GM23248 (cell line): ENCODE measurements at regions not wholly inside any gene's neighbourhood (a gene's known extent, or its start where the extent isn't known, plus 50 kb on each side); places are given as distances from the start of the nearest gene placed in this dataset.

Experiments
- DNase-seq: peaks from one replicate; pipeline ENCODE4 v3.0.0-alpha.2; 2015
- H2AFZ ChIP-seq: fragments of 200-600 bp; sonication (generic); 2 replicates; pipeline ENCODE4 v1.6.1; 2016; ENCODE audit warnings: antibody characterized with exemption
- H3F3A ChIP-seq: fragments of 200-600 bp; sonication (generic); 2 replicates; pipeline ENCODE4 v1.6.1; 2016; ENCODE audit warnings: mild to moderate bottlenecking, antibody characterized with exemption, mixed run types; ENCODE audit not compliant: insufficient read depth
- H3K27ac ChIP-seq: fragments of 200-600 bp; sonication (generic); 2 replicates; pipeline ENCODE4 v1.5.1; 2016; ENCODE audit warnings: mild to moderate bottlenecking
- H3K27me3 ChIP-seq: fragments of 200-600 bp; sonication (generic); replicated peaks from 2 replicates; pipeline ENCODE4 v1.6.1; 2016; ENCODE audit warnings: mild to moderate bottlenecking; ENCODE audit not compliant: insufficient read depth
- H3K36me3 ChIP-seq: fragments of 200-600 bp; sonication (generic); 2 replicates; pipeline ENCODE4 v1.6.1; 2016; ENCODE audit warnings: low read depth, mild to moderate bottlenecking
- H3K4me1 ChIP-seq: fragments of 200-600 bp; sonication (generic); 2 replicates; pipeline ENCODE4 v1.6.1; 2016; ENCODE audit warnings: mild to moderate bottlenecking; ENCODE audit not compliant: insufficient read depth
- H3K4me2 ChIP-seq: fragments of 200-600 bp; sonication (generic); one replicate; pipeline ENCODE4 v1.6.1; 2016; ENCODE audit warnings: mild to moderate bottlenecking; ENCODE audit not compliant: unreplicated experiment
- H3K4me3 ChIP-seq: fragments of 200-600 bp; sonication (generic); 2 replicates; pipeline ENCODE4 v1.5.1; 2016; ENCODE audit warnings: mild to moderate bottlenecking
- H3K79me2 ChIP-seq: fragments of 200-600 bp; sonication (generic); 2 replicates; pipeline ENCODE4 v1.6.1; 2016; ENCODE audit warnings: mild to moderate bottlenecking; ENCODE audit not compliant: insufficient read depth
- H3K9ac ChIP-seq: fragments of 200-600 bp; sonication (generic); 2 replicates; pipeline ENCODE4 v1.6.1; 2016; ENCODE audit warnings: mild to moderate bottlenecking
- H3K9me2 ChIP-seq: fragments of 200-600 bp; sonication (generic); 2 replicates; pipeline ENCODE4 v1.6.1; 2016; ENCODE audit warnings: mixed run types, mild to moderate bottlenecking, moderate library complexity; ENCODE audit not compliant: insufficient read depth
- H3K9me3 ChIP-seq: fragments of 200-600 bp; sonication (generic); one replicate; pipeline ENCODE4 v1.6.1; 2017; ENCODE audit warnings: low read depth
- H4K20me1 ChIP-seq: fragments of 200-600 bp; sonication (generic); 2 replicates; pipeline ENCODE4 v1.6.0; 2016; ENCODE audit not compliant: insufficient read depth
- EZH2 ChIP-seq: fragments of 200-600 bp; sonication (generic); IDR thresholded peaks from 2 replicates; pipeline ENCODE4 v1.6.1; 2018; ENCODE audit warnings: antibody characterized with exemption, mild to moderate bottlenecking; ENCODE audit not compliant: insufficient read depth, poor library complexity, severe bottlenecking
- EZH2phosphoT487 ChIP-seq: fragments of 200-600 bp; sonication (generic); IDR thresholded peaks from 2 replicates; pipeline ENCODE4 v1.6.1; 2018; ENCODE audit warnings: antibody characterized with exemption, moderate library complexity, mild to moderate bottlenecking, low read depth; ENCODE audit not compliant: insufficient read depth
- WGBS, 2 experiments: methylation state at CpG; one replicate each; pipeline ENCODE4 v1.1.6; 2015 to 2017; ENCODE audit warnings: low lambda C conversion rate in 2 of 2, low coverage in 1 of 2; ENCODE audit errors: missing lambda C conversion rate in 2 of 2; 5-methylcytosine and 5-hydroxymethylcytosine counted together
- in situ Hi-C: fragments of 300-500 bp; cut with MboI; formaldehyde crosslinking; loops from 2 replicates; pipeline ENCODE4 v1.15.0; 2020

DNA sequence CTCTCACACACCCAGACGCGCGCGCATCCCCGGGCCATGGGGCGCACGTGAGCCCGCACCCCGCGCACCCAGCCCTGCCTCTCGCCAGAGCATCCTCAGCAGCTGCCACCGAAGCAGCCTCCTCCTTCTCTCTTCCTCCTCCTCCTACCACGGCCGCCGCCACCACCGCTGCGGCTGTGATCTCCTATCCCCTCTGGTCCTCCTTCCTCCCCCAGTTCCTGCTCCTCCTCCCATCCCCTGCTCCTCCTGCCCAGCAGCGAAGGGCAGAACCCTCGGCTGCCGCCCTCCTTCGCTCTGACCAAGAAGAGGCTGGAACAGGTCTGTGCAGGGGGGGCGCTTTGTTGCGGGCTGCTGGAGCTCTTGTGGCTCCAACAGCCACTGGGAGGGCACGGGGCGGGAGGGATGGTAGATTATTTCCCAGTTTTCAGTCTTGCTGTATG lies 148.7 kb upstream of the CHRDL1 start:
- no peaks in the 10 kb centered on the region for H3K27me3 ChIP-seq
- H3K27ac ChIP-seq = no peak overlapping the region
- no peaks in the 10 kb centered on the region for H3K9me2 ChIP-seq
- WGBS, 2 experiments = 0% methylated on average over 4 to 17 of the region's 25 CpGs
- no peaks in the 10 kb centered on the region for H3F3A ChIP-seq
- no peak overlapping the region for H3K4me2 ChIP-seq
- no peaks in the 10 kb centered on the region for H3K9me3 ChIP-seq
- in situ Hi-C loops = no loop called here
- no peak overlapping the region for H3K9ac ChIP-seq
- no peak for TF ChIP-seq EZH2phosphoT487
- no peak for TF ChIP-seq EZH2
- H3K36me3 ChIP-seq = no peaks in the 10 kb centered on the region
- no peaks in the 10 kb centered on the region for H3K79me2 ChIP-seq
- H2AFZ ChIP-seq = no peak overlapping the region
- H3K4me3 ChIP-seq = no peak overlapping the region
- no peak for DNase-seq
- H4K20me1 ChIP-seq = no peaks in the 10 kb centered on the region
- H3K4me1 ChIP-seq = no peaks in the 10 kb centered on the region

GRCh38 chrX:110941906-110942305 lies 146.3 kb upstream of the CHRDL1 start:
- no peak overlapping the region for H3K4me3 ChIP-seq

DNA sequence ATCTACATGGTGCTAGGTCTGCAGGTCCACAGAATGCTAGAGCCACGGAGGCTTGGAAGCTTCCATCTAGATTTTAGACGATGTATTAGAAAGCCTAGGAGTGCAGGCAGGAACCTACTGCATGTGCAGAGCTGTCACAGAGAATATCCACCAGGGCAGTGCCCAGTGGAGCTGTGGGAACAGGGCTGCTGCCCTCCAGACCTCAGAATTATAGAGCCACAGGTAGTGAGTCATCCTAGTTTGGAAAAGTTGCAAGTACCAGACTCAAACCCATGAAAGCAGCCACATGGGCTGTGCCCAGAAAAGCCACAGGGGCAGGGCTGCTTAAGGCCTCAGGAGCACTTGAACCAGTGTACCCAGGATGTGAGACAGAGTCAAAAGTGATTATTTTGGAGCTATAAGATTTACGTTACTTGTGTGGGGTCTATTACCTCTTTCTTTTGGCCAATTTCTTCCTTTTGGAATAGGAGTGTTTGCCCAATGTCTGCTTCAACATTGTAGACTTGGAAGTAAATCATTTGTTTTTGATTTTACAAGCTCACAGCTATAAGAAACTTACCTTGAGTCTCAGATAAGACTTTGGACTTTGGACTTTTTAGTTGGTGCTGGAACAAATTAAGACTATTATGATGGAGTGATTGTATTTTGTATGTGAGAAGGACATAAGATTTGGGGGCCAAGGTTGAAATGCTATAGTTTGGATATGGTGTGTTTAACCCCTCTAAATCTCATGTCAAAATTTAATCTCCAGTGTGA lies 143.5 kb upstream of the CHRDL1 start:
- Histone ChIP-seq H3K27me3 (no peaks in the 10 kb centered on the region), H3K4me3 (no peak overlapping the region), H3K27ac (no peak overlapping the region), H3K4me2 (no peak overlapping the region), H3K9me2 (no peaks in the 10 kb centered on the region), H3K36me3 (no peaks in the 10 kb centered on the region), H3K9me3 (no peaks in the 10 kb centered on the region), H3K9ac (no peak overlapping the region), H2AFZ (no peak overlapping the region), H3K4me1 (no peaks in the 10 kb centered on the region), H3K79me2 (no peaks in the 10 kb centered on the region), H3F3A (no peaks in the 10 kb centered on the region), H4K20me1 (no peaks in the 10 kb centered on the region)
- TF ChIP-seq EZH2 (no peak), EZH2phosphoT487 (no peak)
- DNase-seq = no peak
- in situ Hi-C loops = no loop called here
- WGBS, 2 experiments = 42 to 58% methylated on average over 2 to 3 of the region's 3 CpGs

More at GRCh38 chrX:110941906-110942305, 146.3 kb upstream of the CHRDL1 start:
- Histone ChIP-seq H3K9me3 (no peaks in the 10 kb centered on the region), H3K9ac (no peak overlapping the region), H3K36me3 (no peaks in the 10 kb centered on the region), H3K27me3 (no peaks in the 10 kb centered on the region), H3K79me2 (no peaks in the 10 kb centered on the region), H3K27ac (no peak overlapping the region), H3K4me1 (no peaks in the 10 kb centered on the region), H3K4me2 (no peak overlapping the region), H4K20me1 (no peaks in the 10 kb centered on the region), H3K9me2 (no peaks in the 10 kb centered on the region), H2AFZ (no peak overlapping the region), H3F3A (no peaks in the 10 kb centered on the region)
- in situ Hi-C loops = no loop called here
- no peak for TF ChIP-seq EZH2
- no peak for TF ChIP-seq EZH2phosphoT487
- DNase-seq = no peak

GRCh38 chrX:110924871-110925270 lies 129.3 kb upstream of the CHRDL1 start:
- in situ Hi-C loops = no loop called here
- H3K36me3 ChIP-seq = no peaks in the 10 kb centered on the region
- no peaks in the 10 kb centered on the region for H3K9me2 ChIP-seq
- H3K4me2 ChIP-seq = no peak overlapping the region
- DNase-seq = peak; percentile 1
- no peaks in the 10 kb centered on the region for H3F3A ChIP-seq
- no peaks in the 10 kb centered on the region for H3K79me2 ChIP-seq
- no peaks in the 10 kb centered on the region for H3K27me3 ChIP-seq
- TF ChIP-seq EZH2 (no peak), EZH2phosphoT487 (no peak)
- no peak overlapping the region for H3K27ac ChIP-seq
- H3K9ac ChIP-seq = no peak overlapping the region
- no peak overlapping the region for H2AFZ ChIP-seq
- H3K4me1 ChIP-seq = no peaks in the 10 kb centered on the region
- H4K20me1 ChIP-seq = no peaks in the 10 kb centered on the region
- no peaks in the 10 kb centered on the region for H3K9me3 ChIP-seq
- H3K4me3 ChIP-seq = no peak overlapping the region

DNA sequence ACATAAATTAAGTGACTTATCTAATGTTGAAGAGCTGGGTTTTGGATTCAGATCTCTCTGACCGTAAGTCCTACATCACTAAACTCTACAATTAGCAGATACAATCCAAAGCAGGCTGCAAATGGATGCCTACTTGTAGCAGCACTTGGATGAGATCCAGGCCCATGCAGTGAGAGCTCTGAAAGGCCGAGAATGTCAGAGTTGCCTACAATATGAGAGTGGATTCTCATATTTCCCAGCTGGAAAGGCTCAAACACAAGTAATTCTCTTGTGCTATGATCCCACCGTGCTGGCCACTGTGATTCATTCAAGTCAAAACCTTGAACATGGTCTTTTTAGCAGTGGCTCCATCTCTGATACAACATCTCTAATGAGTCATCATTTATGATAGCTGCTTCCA lies 125.4 kb upstream of the CHRDL1 start:
- no peak overlapping the region for H2AFZ ChIP-seq
- in situ Hi-C loops = no loop called here
- no peaks in the 10 kb centered on the region for H3K9me2 ChIP-seq
- no peaks in the 10 kb centered on the region for H4K20me1 ChIP-seq
- TF ChIP-seq EZH2phosphoT487 = no peak
- TF ChIP-seq EZH2 = no peak
- H3K27me3 ChIP-seq = no peaks in the 10 kb centered on the region
- no peaks in the 10 kb centered on the region for H3K9me3 ChIP-seq
- H3K79me2 ChIP-seq = no peaks in the 10 kb centered on the region
- H3K4me1 ChIP-seq = no peaks in the 10 kb centered on the region
- H3K27ac ChIP-seq = no peak overlapping the region
- DNase-seq = no peak
- WGBS, 2 experiments = 14 to 17% methylated on average over 3 of the region's 3 CpGs
- H3K4me2 ChIP-seq = no peak overlapping the region
- H3K36me3 ChIP-seq = no peaks in the 10 kb centered on the region
- no peaks in the 10 kb centered on the region for H3F3A ChIP-seq
- no peak overlapping the region for H3K4me3 ChIP-seq
- no peak overlapping the region for H3K9ac ChIP-seq
